ENCODE measurements at regions not wholly inside any gene's neighbourhood (a gene's known extent, or its start where the extent isn't known, plus 50 kb on each side); places are given as distances from the start of the nearest gene placed in this dataset.

- TF ChIP-seq JUND (IDR thresholded peaks at IDR 0.05; ENCODE audit: low read depth, low read length) = no peak
- no peak for TF ChIP-seq ESRRA (IDR thresholded peaks at IDR 0.05; ENCODE audit: low read length)
- no peak for TF ChIP-seq CREM (IDR thresholded peaks at IDR 0.05; ENCODE audit: low read depth)
Observed at GRCh38 chr3:165505657-165506056, 309.5 kb upstream of the SLITRK3 start.

Data from GM12878 (cell line).